Neural cell (in vitro differentiated cells): ENCODE measurements at regions not wholly inside any gene's neighbourhood (a gene's known extent, or its start where the extent isn't known, plus 50 kb on each side); places are given as distances from the start of the nearest gene placed in this dataset.

Experiments used
- H2AFZ ChIP-seq: fragments of 200-600, 300-800 bp; sonication (generic), shearing (Covaris generic); 2 replicates; pipeline ENCODE4 v1.6.0; 2014; ENCODE audit warnings: low read depth, mild to moderate bottlenecking, antibody characterized with exemption, low read length, moderate library complexity
- H3F3A ChIP-seq: fragments of 200-600 bp; shearing (Covaris generic); 2 replicates; pipeline ENCODE4 v1.6.1; 2016; ENCODE audit warnings: mild to moderate bottlenecking, moderate library complexity, mixed read lengths, antibody characterized with exemption, low read length; ENCODE audit not compliant: insufficient read depth, poor library complexity, severe bottlenecking
- H3K27ac ChIP-seq: fragments of 200-600, 300-800 bp; sonication (generic), shearing (Covaris generic); 2 replicates; pipeline ENCODE4 v1.5.1; 2014; ENCODE audit warnings: mild to moderate bottlenecking, low read length, moderate library complexity
- H3K27me3 ChIP-seq: fragments of 300-800, 200-600 bp; sonication (generic), shearing (Covaris generic); 2 replicates; pipeline ENCODE4 v1.6.0; 2014; ENCODE audit warnings: mild to moderate bottlenecking, low read depth, low read length, moderate library complexity; ENCODE audit not compliant: insufficient read depth
- H3K36me3 ChIP-seq: fragments of 300-800, 200-600 bp; sonication (generic), shearing (Covaris generic); 2 replicates; pipeline ENCODE4 v1.5.1; 2014; ENCODE audit warnings: mild to moderate bottlenecking, antibody characterized with exemption, low read length, moderate library complexity; ENCODE audit not compliant: insufficient read depth
- H3K4me2 ChIP-seq: fragments of 300-800, 200-600 bp; sonication (generic), shearing (Covaris generic); 2 replicates; pipeline ENCODE4 v1.6.0; 2014; ENCODE audit warnings: mild to moderate bottlenecking, low read length
- H3K4me3 ChIP-seq: fragments of 300-800, 200-600 bp; sonication (generic), shearing (Covaris generic); 2 replicates; pipeline ENCODE4 v1.5.1; 2014; ENCODE audit warnings: mild to moderate bottlenecking, low read length, moderate library complexity
- H3K79me2 ChIP-seq: fragments of 200-600 bp; shearing (Covaris generic); replicated peaks from 2 replicates; pipeline ENCODE4 v1.6.0; 2014; ENCODE audit warnings: mild to moderate bottlenecking, low read length, moderate library complexity; ENCODE audit not compliant: insufficient read depth
- H3K9ac ChIP-seq: fragments of 300-800, 200-600 bp; sonication (generic), shearing (Covaris generic); 2 replicates; pipeline ENCODE4 v1.6.1; 2016; ENCODE audit warnings: mild to moderate bottlenecking, low read length, mixed read lengths
- H3K9me2 ChIP-seq: fragments of 200-600 bp; shearing (Covaris generic); 2 replicates; pipeline ENCODE4 v1.6.1; 2016; ENCODE audit warnings: mild to moderate bottlenecking, low read length, mixed read lengths; ENCODE audit not compliant: insufficient read depth
- H3K9me3 ChIP-seq: fragments of 200-600, 300-800 bp; sonication (generic), shearing (Covaris generic); 2 replicates; pipeline ENCODE4 v1.6.1; 2016; ENCODE audit warnings: mild to moderate bottlenecking, mixed run types, low read length, moderate library complexity, mixed read lengths
- H4K20me1 ChIP-seq: fragments of 200-600 bp; shearing (Covaris generic); 2 replicates; pipeline ENCODE4 v1.6.1; 2016; ENCODE audit warnings: mild to moderate bottlenecking, mixed run types; ENCODE audit not compliant: insufficient read depth
- EP300 ChIP-seq: fragments of 450-650 bp; conservative IDR thresholded peaks from 2 replicates; pipeline ENCODE4 v1.6.1; 2014; ENCODE audit warnings: antibody characterized with exemption, mild to moderate bottlenecking, moderate library complexity; ENCODE audit not compliant: poor library complexity, severe bottlenecking
- EZH2 ChIP-seq: fragments of 200-600, 300-800 bp; shearing (Covaris generic), sonication (generic); IDR thresholded peaks from 2 replicates; pipeline ENCODE4 v1.6.1; 2014; ENCODE audit warnings: antibody characterized with exemption, low read length, borderline replicate concordance, mild to moderate bottlenecking; ENCODE audit not compliant: insufficient read depth, poor library complexity, severe bottlenecking
- MXI1 ChIP-seq: fragments of 450-650 bp; conservative IDR thresholded peaks from 2 replicates; pipeline ENCODE4 v1.6.1; 2014; ENCODE audit warnings: antibody characterized with exemption, mild to moderate bottlenecking; ENCODE audit not compliant: poor library complexity, severe bottlenecking
- POLR2AphosphoS5 ChIP-seq: IDR thresholded peaks from 2 replicates; pipeline ENCODE4 v1.6.1; 2012
- RAD21 ChIP-seq: fragments of 450-650 bp; conservative IDR thresholded peaks from 2 replicates; pipeline ENCODE4 v1.6.1; 2014; ENCODE audit warnings: antibody characterized with exemption, mild to moderate bottlenecking, moderate library complexity
- SMC3 ChIP-seq: fragments of 450-650 bp; conservative IDR thresholded peaks from 2 replicates; pipeline ENCODE4 v1.6.1; 2014; ENCODE audit warnings: antibody characterized with exemption, mild to moderate bottlenecking, moderate library complexity; ENCODE audit not compliant: poor library complexity
- TAF1 ChIP-seq: IDR thresholded peaks from 2 replicates; pipeline ENCODE4 v1.6.1; 2012; ENCODE audit warnings: low read depth
- TF ChIP-seq, protein P1 (sequence below): fragments of 450-650 bp; IDR thresholded peaks from 2 replicates; pipeline ENCODE4 v1.5.1; 2014; ENCODE audit warnings: antibody characterized with exemption, mild to moderate bottlenecking, moderate library complexity; ENCODE audit not compliant: poor library complexity, severe bottlenecking
- TF ChIP-seq, protein P2 (sequence below): IDR thresholded peaks from 2 replicates; pipeline ENCODE4 v1.6.1; 2012; ENCODE audit warnings: borderline replicate concordance

DNA sequence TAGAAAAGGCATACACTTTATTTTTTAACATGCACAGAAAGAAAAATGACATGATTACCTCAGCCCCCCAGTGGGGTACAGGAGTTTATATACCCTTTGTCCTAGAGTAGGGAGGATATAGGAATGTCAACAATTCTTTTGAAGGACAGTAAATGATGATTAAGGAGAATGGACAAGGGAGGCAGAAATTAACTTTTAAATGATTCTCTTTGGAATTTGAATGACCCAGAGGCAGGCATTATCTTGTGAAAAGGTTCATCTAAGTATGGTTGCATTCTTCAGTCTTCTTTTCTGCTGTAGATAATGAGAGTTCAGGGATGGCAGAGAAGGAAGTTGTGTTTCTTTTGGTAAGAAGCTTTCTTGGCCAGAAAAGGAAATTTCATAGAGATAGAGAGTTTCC is 971.3 kb downstream of the CNTNAP5 start:
- Histone ChIP-seq H3K4me3 (no peak overlapping the region), H3K27ac (no peak overlapping the region), H3K27me3 (no peaks in the 10 kb centered on the region), H3K36me3 (no peaks in the 10 kb centered on the region), H3K9me2 (no peaks in the 10 kb centered on the region), H3K9ac (no peak overlapping the region), H3K9me3 (no peaks in the 10 kb centered on the region), H3F3A (no peaks in the 10 kb centered on the region), H3K4me2 (no peak overlapping the region), H2AFZ (no peak overlapping the region), H3K79me2 (no peaks in the 10 kb centered on the region), H4K20me1 (no peaks in the 10 kb centered on the region)
- TF ChIP-seq POLR2AphosphoS5 (no peak), EZH2 (no peak), MXI1 (no peak), TAF1 (no peak), EP300 (no peak), RAD21 (no peak), SMC3 (no peak)
- TF ChIP-seq, protein P1, sequence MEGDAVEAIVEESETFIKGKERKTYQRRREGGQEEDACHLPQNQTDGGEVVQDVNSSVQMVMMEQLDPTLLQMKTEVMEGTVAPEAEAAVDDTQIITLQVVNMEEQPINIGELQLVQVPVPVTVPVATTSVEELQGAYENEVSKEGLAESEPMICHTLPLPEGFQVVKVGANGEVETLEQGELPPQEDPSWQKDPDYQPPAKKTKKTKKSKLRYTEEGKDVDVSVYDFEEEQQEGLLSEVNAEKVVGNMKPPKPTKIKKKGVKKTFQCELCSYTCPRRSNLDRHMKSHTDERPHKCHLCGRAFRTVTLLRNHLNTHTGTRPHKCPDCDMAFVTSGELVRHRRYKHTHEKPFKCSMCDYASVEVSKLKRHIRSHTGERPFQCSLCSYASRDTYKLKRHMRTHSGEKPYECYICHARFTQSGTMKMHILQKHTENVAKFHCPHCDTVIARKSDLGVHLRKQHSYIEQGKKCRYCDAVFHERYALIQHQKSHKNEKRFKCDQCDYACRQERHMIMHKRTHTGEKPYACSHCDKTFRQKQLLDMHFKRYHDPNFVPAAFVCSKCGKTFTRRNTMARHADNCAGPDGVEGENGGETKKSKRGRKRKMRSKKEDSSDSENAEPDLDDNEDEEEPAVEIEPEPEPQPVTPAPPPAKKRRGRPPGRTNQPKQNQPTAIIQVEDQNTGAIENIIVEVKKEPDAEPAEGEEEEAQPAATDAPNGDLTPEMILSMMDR = no peak
- TF ChIP-seq, protein P2, sequence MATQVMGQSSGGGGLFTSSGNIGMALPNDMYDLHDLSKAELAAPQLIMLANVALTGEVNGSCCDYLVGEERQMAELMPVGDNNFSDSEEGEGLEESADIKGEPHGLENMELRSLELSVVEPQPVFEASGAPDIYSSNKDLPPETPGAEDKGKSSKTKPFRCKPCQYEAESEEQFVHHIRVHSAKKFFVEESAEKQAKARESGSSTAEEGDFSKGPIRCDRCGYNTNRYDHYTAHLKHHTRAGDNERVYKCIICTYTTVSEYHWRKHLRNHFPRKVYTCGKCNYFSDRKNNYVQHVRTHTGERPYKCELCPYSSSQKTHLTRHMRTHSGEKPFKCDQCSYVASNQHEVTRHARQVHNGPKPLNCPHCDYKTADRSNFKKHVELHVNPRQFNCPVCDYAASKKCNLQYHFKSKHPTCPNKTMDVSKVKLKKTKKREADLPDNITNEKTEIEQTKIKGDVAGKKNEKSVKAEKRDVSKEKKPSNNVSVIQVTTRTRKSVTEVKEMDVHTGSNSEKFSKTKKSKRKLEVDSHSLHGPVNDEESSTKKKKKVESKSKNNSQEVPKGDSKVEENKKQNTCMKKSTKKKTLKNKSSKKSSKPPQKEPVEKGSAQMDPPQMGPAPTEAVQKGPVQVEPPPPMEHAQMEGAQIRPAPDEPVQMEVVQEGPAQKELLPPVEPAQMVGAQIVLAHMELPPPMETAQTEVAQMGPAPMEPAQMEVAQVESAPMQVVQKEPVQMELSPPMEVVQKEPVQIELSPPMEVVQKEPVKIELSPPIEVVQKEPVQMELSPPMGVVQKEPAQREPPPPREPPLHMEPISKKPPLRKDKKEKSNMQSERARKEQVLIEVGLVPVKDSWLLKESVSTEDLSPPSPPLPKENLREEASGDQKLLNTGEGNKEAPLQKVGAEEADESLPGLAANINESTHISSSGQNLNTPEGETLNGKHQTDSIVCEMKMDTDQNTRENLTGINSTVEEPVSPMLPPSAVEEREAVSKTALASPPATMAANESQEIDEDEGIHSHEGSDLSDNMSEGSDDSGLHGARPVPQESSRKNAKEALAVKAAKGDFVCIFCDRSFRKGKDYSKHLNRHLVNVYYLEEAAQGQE = no peak

DNA sequence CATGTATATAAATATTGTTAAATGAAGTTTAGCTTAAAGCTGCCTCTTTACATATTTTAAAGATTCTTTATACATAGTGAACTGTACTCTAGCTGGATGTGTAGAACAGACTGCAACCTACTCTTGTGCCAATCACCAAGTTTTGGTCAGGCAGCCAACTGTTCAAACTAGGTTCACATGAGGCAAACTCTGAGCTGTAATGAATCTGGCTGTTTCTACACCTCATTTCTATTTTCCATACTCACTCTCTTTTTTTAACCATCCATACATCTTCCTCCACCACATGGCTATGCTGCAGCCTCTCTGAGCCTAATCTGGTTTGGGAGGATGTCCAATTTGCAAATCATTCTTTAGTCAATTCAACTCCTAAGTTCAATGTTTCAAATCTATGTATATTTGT is 974.8 kb downstream of the CNTNAP5 start:
- H3K79me2 ChIP-seq = no peaks in the 10 kb centered on the region
- no peaks in the 10 kb centered on the region for H3F3A ChIP-seq
- TF ChIP-seq POLR2AphosphoS5 = no peak
- TF ChIP-seq RAD21 = no peak
- no peak for TF ChIP-seq SMC3
- TF ChIP-seq MXI1 = no peak
- TF ChIP-seq TAF1 = no peak
- H3K27me3 ChIP-seq = no peaks in the 10 kb centered on the region
- H3K9ac ChIP-seq = no peak overlapping the region
- H3K9me3 ChIP-seq = no peaks in the 10 kb centered on the region
- H3K36me3 ChIP-seq = no peaks in the 10 kb centered on the region
- H3K9me2 ChIP-seq = no peaks in the 10 kb centered on the region
- no peak overlapping the region for H3K27ac ChIP-seq
- no peak overlapping the region for H3K4me3 ChIP-seq
- H4K20me1 ChIP-seq = no peaks in the 10 kb centered on the region
- H2AFZ ChIP-seq = no peak overlapping the region
- no peak overlapping the region for H3K4me2 ChIP-seq
